ENCODE measurements at regions not wholly inside any gene's neighbourhood (a gene's known extent, or its start where the extent isn't known, plus 50 kb on each side); places are given as distances from the start of the nearest gene placed in this dataset.

DNA sequence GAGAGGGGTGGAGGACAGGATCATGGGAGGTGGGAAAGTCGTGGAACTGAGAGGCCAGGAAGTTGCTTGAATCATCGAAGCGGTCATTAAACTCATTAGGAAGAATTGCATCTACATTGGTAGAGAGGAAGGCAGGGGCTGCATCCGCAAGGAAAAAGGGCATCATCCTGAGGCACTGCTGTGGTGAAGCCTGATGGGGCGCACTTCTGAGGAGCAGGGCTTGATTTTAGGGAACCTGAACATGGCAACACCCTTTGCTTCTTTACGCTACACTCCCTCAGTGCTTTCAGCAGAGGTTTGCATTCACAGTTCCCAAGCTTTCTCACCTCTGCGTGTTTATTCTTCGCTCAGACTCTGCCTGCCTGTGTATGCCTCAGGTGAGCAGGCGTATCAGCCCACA, 352.0 kb upstream of the RAB6C start:
- TF ChIP-seq, protein P1, sequence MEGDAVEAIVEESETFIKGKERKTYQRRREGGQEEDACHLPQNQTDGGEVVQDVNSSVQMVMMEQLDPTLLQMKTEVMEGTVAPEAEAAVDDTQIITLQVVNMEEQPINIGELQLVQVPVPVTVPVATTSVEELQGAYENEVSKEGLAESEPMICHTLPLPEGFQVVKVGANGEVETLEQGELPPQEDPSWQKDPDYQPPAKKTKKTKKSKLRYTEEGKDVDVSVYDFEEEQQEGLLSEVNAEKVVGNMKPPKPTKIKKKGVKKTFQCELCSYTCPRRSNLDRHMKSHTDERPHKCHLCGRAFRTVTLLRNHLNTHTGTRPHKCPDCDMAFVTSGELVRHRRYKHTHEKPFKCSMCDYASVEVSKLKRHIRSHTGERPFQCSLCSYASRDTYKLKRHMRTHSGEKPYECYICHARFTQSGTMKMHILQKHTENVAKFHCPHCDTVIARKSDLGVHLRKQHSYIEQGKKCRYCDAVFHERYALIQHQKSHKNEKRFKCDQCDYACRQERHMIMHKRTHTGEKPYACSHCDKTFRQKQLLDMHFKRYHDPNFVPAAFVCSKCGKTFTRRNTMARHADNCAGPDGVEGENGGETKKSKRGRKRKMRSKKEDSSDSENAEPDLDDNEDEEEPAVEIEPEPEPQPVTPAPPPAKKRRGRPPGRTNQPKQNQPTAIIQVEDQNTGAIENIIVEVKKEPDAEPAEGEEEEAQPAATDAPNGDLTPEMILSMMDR (IDR thresholded peaks at IDR 0.05) = no peak
- no peak for TF ChIP-seq POLR2A (IDR thresholded peaks at IDR 0.05)

Data from lower leg skin (tissue), 3 donors.